Karpas-422 (cell line): ENCODE measurements at regions not wholly inside any gene's neighbourhood (a gene's known extent, or its start where the extent isn't known, plus 50 kb on each side); places are given as distances from the start of the nearest gene placed in this dataset.

Source experiments
- DNase-seq: peaks from one replicate; pipeline ENCODE4 v3.0.0-alpha.2; 2015
- H2AFZ ChIP-seq: fragments of 200-600 bp; sonication (generic); 2 replicates; pipeline ENCODE4 v1.6.1; 2014; ENCODE audit warnings: antibody characterized with exemption, low read length, mixed read lengths
- H3K27ac ChIP-seq: fragments of 200-600 bp; sonication (generic); 2 replicates; pipeline ENCODE4 v1.5.1; 2014; ENCODE audit warnings: mild to moderate bottlenecking, low read length, moderate library complexity
- H3K27me3 ChIP-seq: fragments of 200-600 bp; sonication (generic); 2 replicates; pipeline ENCODE4 v1.6.1; 2014; ENCODE audit warnings: low read length, mixed read lengths
- H3K36me3 ChIP-seq: fragments of 200-600 bp; sonication (generic); 2 replicates; pipeline ENCODE4 v1.6.1; 2014; ENCODE audit warnings: low read length, mixed read lengths; ENCODE audit not compliant: insufficient read depth
- H3K4me1 ChIP-seq: fragments of 200-600 bp; sonication (generic); 2 replicates; pipeline ENCODE4 v1.6.1; 2014; ENCODE audit warnings: mild to moderate bottlenecking, low read length, mixed read lengths
- H3K4me2 ChIP-seq: fragments of 200-600 bp; sonication (generic); 2 replicates; pipeline ENCODE4 v1.6.1; 2014; ENCODE audit warnings: low read length, low read depth, mild to moderate bottlenecking; ENCODE audit not compliant: poor library complexity, severe bottlenecking
- H3K4me3 ChIP-seq: fragments of 200-600 bp; sonication (generic); 2 replicates; pipeline ENCODE4 v1.5.1; 2014; ENCODE audit warnings: mild to moderate bottlenecking, antibody characterized with exemption, low read length, mixed read lengths
- H3K79me2 ChIP-seq: fragments of 200-600 bp; sonication (generic); 2 replicates; pipeline ENCODE4 v1.6.1; 2014; ENCODE audit warnings: mild to moderate bottlenecking, low read length, mixed read lengths
- H3K9ac ChIP-seq: fragments of 200-600 bp; sonication (generic); 2 replicates; pipeline ENCODE4 v1.6.0; 2014; ENCODE audit warnings: low read length
- H3K9me2 ChIP-seq: fragments of 200-600 bp; sonication (generic), shearing (Covaris generic); replicated peaks from 2 replicates; pipeline ENCODE4 v1.6.0; 2014; ENCODE audit warnings: mild to moderate bottlenecking, low read length, moderate library complexity; ENCODE audit not compliant: insufficient read depth
- H3K9me3 ChIP-seq: fragments of 300-700, 200-600 bp; sonication (generic); 2 replicates; pipeline ENCODE4 v1.6.1; 2014; ENCODE audit warnings: low read length, mixed read lengths
- H4K20me1 ChIP-seq: fragments of 200-600 bp; sonication (generic); 2 replicates; pipeline ENCODE4 v1.6.1; 2014; ENCODE audit warnings: mild to moderate bottlenecking, antibody characterized with exemption, low read length, low read depth; ENCODE audit not compliant: insufficient read depth

GRCh38 chr3:41045491-41045890 is 153.8 kb upstream of the CTNNB1 start:
- no peak overlapping the region for H3K9ac ChIP-seq
- H3K36me3 ChIP-seq = no peaks in the 10 kb centered on the region
- H3K4me2 ChIP-seq = no peak overlapping the region
- H3K9me2 ChIP-seq = no peaks in the 10 kb centered on the region
- no peak overlapping the region for H2AFZ ChIP-seq
- no peaks in the 10 kb centered on the region for H3K4me1 ChIP-seq
- no peaks in the 10 kb centered on the region for H4K20me1 ChIP-seq
- no peak overlapping the region for H3K27ac ChIP-seq
- no peak for DNase-seq
- H3K9me3 ChIP-seq = no peaks in the 10 kb centered on the region
- H3K27me3 ChIP-seq = no peaks in the 10 kb centered on the region
- H3K4me3 ChIP-seq = no peak overlapping the region
- H3K79me2 ChIP-seq = no peaks in the 10 kb centered on the region

GRCh38 chr3:41050144-41050543 is 149.2 kb upstream of the CTNNB1 start:
- Histone ChIP-seq H3K9me3 (no peaks in the 10 kb centered on the region), H3K4me3 (no peak overlapping the region), H3K9ac (no peak overlapping the region), H3K4me1 (no peaks in the 10 kb centered on the region), H2AFZ (no peak overlapping the region), H3K79me2 (no peaks in the 10 kb centered on the region), H3K27ac (no peak overlapping the region), H3K4me2 (no peak overlapping the region), H4K20me1 (no peaks in the 10 kb centered on the region), H3K36me3 (no peaks in the 10 kb centered on the region), H3K27me3 (0 out of 2 replicates have a peak, but pooled peaks cover 3% of the 10 kb centered on the region), H3K9me2 (no peaks in the 10 kb centered on the region)
- DNase-seq = no peak

DNA sequence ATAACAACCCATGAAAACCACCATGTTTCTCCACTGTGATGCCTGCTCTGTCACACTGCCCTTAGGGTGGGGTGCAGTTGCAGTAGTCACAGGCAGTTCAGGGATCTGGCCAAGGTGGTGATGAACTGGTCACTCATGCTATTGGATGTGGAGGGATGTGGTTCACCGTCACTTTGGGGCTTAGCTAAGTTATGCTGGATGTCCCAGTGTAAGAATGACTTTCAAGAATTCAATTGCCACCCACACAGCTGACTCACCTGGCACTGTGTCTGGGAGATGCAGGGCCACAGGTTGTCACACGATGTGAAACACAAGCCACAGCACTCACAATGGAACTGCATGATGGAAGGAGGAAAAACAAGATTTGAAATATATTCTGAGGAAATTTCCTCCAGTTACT is 146.1 kb upstream of the CTNNB1 start:
- H3K4me3 ChIP-seq = no peak overlapping the region
- no peaks in the 10 kb centered on the region for H4K20me1 ChIP-seq
- no peaks in the 10 kb centered on the region for H3K9me2 ChIP-seq
- no peak for DNase-seq
- H3K79me2 ChIP-seq = no peaks in the 10 kb centered on the region
- no peak overlapping the region for H2AFZ ChIP-seq
- no peaks in the 10 kb centered on the region for H3K4me1 ChIP-seq
- H3K9me3 ChIP-seq = no peaks in the 10 kb centered on the region
- H3K9ac ChIP-seq = no peak overlapping the region
- H3K4me2 ChIP-seq = no peak overlapping the region
- H3K36me3 ChIP-seq = no peaks in the 10 kb centered on the region
- 0 out of 2 replicates have a peak, but pooled peaks cover 3% of the 10 kb centered on the region for H3K27me3 ChIP-seq
- no peak overlapping the region for H3K27ac ChIP-seq

- H3K9ac ChIP-seq = no peak overlapping the region
Observed at GRCh38 chr3:41060106-41060505, 139.2 kb upstream of the CTNNB1 start.

GRCh38 chr3:41064070-41064469 is 135.2 kb upstream of the CTNNB1 start:
- H4K20me1 ChIP-seq = no peaks in the 10 kb centered on the region
- no peak overlapping the region for H3K27ac ChIP-seq
- H3K9me2 ChIP-seq = no peaks in the 10 kb centered on the region
- no peaks in the 10 kb centered on the region for H3K27me3 ChIP-seq
- no peak overlapping the region for H2AFZ ChIP-seq
- no peak overlapping the region for H3K9ac ChIP-seq
- H3K79me2 ChIP-seq = no peaks in the 10 kb centered on the region
- no peak for DNase-seq
- no peaks in the 10 kb centered on the region for H3K4me1 ChIP-seq
- H3K4me3 ChIP-seq = no peak overlapping the region
- H3K9me3 ChIP-seq = no peaks in the 10 kb centered on the region
- H3K36me3 ChIP-seq = no peaks in the 10 kb centered on the region
- H3K4me2 ChIP-seq = no peak overlapping the region

More at GRCh38 chr3:41060106-41060505, 139.2 kb upstream of the CTNNB1 start:
- Histone ChIP-seq H3K4me1 (no peaks in the 10 kb centered on the region), H3K9me2 (no peaks in the 10 kb centered on the region), H3K4me2 (no peak overlapping the region), H3K27me3 (no peaks in the 10 kb centered on the region), H3K9me3 (no peaks in the 10 kb centered on the region), H3K27ac (no peak overlapping the region), H2AFZ (no peak overlapping the region), H4K20me1 (no peaks in the 10 kb centered on the region), H3K36me3 (no peaks in the 10 kb centered on the region), H3K79me2 (no peaks in the 10 kb centered on the region), H3K4me3 (no peak overlapping the region)
- no peak for DNase-seq

DNA sequence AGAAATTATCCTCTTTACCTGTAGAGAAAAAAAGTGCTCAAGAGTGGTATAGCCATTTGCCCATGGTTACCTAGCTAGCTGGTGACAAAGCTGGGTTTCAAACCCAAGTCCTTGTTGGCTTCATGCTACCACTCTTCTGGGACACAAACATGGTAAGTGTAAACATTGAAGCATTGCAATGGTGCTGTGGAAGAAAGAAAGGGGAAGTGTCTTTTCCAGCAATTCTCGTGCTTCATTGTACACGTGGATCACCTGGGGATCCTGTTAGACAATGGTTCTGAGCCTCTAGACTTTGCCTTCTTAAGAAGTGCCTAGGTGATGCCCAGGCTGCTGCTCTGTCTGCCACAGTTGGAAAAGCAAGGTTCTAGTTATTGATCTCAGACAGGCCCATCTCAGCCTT is 134.8 kb upstream of the CTNNB1 start:
- Histone ChIP-seq H4K20me1 (no peaks in the 10 kb centered on the region), H2AFZ (no peak overlapping the region), H3K4me2 (no peak overlapping the region), H3K9ac (no peak overlapping the region), H3K79me2 (no peaks in the 10 kb centered on the region), H3K9me3 (no peaks in the 10 kb centered on the region), H3K4me1 (no peaks in the 10 kb centered on the region), H3K27ac (no peak overlapping the region), H3K4me3 (no peak overlapping the region), H3K36me3 (no peaks in the 10 kb centered on the region), H3K27me3 (no peaks in the 10 kb centered on the region), H3K9me2 (no peaks in the 10 kb centered on the region)
- DNase-seq = no peak

DNA sequence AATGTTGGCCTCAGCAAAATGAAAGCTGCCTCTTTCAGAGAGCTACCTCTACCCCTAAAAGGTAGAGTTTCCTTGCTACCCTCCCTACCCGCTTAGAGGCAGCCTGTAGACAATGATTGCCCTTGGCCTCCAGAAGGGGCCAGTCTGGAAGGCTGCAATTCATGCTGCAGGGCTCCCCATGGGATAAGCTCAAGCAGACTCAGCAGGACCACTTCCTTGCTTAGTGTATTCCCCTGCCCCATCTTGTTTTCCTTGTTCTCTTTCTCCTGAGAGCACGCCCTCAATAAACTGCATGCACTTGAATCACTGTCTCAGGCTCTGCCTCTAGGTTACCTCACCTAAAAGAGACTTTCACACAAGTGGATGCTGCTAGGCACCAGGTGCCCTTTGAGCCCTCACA is 134.0 kb upstream of the CTNNB1 start:
- no peak overlapping the region for H3K4me3 ChIP-seq
- H3K4me1 ChIP-seq = no peaks in the 10 kb centered on the region
- H3K27me3 ChIP-seq = no peaks in the 10 kb centered on the region
- no peaks in the 10 kb centered on the region for H3K9me3 ChIP-seq
- H3K4me2 ChIP-seq = no peak overlapping the region
- H2AFZ ChIP-seq = no peak overlapping the region
- no peak for DNase-seq
- no peaks in the 10 kb centered on the region for H3K9me2 ChIP-seq
- H3K9ac ChIP-seq = no peak overlapping the region
- H3K36me3 ChIP-seq = no peaks in the 10 kb centered on the region
- H4K20me1 ChIP-seq = no peaks in the 10 kb centered on the region
- H3K79me2 ChIP-seq = no peaks in the 10 kb centered on the region
- no peak overlapping the region for H3K27ac ChIP-seq

GRCh38 chr3:41073190-41073589 is 126.1 kb upstream of the CTNNB1 start:
- Histone ChIP-seq H3K27me3 (no peaks in the 10 kb centered on the region), H3K9ac (no peak overlapping the region), H3K36me3 (no peaks in the 10 kb centered on the region), H3K4me3 (no peak overlapping the region), H3K9me3 (no peaks in the 10 kb centered on the region), H3K27ac (no peak overlapping the region), H4K20me1 (no peaks in the 10 kb centered on the region), H2AFZ (no peak overlapping the region), H3K4me2 (no peak overlapping the region), H3K79me2 (no peaks in the 10 kb centered on the region), H3K4me1 (no peaks in the 10 kb centered on the region), H3K9me2 (no peaks in the 10 kb centered on the region)
- DNase-seq = no peak

DNA sequence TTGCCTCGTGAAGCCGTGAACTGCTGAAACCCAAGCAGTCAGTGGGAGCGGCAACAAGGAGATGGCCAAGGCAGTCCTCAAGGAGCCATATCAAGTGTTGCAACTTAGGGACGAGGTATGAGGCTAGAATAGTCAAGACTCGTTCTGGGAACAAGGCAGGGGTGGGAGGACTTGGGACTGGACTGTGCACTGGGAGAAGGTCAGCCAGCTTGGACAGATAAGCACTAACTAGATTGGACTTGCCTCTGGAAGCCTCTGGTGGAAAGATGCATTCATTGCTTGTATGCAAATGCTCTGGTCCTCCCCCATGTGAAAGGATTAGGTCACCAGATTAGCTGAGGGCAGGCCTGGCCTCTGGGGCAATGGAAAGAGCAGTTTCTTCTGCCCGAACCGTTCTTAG is 123.3 kb upstream of the CTNNB1 start:
- H3K9me3 ChIP-seq = no peaks in the 10 kb centered on the region
- H3K9ac ChIP-seq = no peak overlapping the region
- H3K4me1 ChIP-seq = no peaks in the 10 kb centered on the region
- H3K79me2 ChIP-seq = no peaks in the 10 kb centered on the region
- H3K27me3 ChIP-seq = no peaks in the 10 kb centered on the region
- no peaks in the 10 kb centered on the region for H3K36me3 ChIP-seq
- H3K27ac ChIP-seq = no peak overlapping the region
- no peak overlapping the region for H3K4me2 ChIP-seq
- H3K4me3 ChIP-seq = no peak overlapping the region
- DNase-seq = no peak
- H4K20me1 ChIP-seq = no peaks in the 10 kb centered on the region
- H3K9me2 ChIP-seq = no peaks in the 10 kb centered on the region
- H2AFZ ChIP-seq = no peak overlapping the region
